GM10266 (cell line): ENCODE measurements at regions not wholly inside any gene's neighbourhood (a gene's known extent, or its start where the extent isn't known, plus 50 kb on each side); places are given as distances from the start of the nearest gene placed in this dataset.

Experiments
- DNase-seq: peaks from one replicate; pipeline ENCODE4 v3.0.0; 2012; ENCODE audit errors: extremely low spot score
- TF ChIP-seq, protein P1 (sequence below): IDR thresholded peaks from 2 replicates; pipeline ENCODE4 v1.5.1; 2012; ENCODE audit warnings: mild to moderate bottlenecking, low read depth; ENCODE audit not compliant: control insufficient read depth, insufficient read depth; ENCODE audit errors: missing control alignments

DNA sequence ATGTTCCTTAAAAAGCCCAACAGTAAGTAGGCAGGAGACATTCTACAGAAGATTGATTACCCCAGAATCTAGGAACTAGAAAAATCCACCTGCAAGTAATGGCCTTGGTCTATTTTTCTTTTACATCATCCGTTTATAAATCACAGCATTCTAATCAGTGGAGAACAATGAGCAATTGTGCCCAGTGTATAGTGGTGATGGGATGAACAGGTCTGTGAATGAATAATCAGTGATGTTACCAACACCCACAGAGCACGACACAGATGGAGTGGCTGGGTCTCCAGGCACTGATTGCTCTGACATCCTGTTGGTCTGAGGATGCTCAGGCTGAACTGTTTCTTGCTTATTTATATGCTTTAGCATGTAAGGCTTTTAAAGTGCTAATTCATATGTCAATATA is 1251.2 kb upstream of the CDH8 start:
- DNase-seq = no peak
- TF ChIP-seq, protein P1, sequence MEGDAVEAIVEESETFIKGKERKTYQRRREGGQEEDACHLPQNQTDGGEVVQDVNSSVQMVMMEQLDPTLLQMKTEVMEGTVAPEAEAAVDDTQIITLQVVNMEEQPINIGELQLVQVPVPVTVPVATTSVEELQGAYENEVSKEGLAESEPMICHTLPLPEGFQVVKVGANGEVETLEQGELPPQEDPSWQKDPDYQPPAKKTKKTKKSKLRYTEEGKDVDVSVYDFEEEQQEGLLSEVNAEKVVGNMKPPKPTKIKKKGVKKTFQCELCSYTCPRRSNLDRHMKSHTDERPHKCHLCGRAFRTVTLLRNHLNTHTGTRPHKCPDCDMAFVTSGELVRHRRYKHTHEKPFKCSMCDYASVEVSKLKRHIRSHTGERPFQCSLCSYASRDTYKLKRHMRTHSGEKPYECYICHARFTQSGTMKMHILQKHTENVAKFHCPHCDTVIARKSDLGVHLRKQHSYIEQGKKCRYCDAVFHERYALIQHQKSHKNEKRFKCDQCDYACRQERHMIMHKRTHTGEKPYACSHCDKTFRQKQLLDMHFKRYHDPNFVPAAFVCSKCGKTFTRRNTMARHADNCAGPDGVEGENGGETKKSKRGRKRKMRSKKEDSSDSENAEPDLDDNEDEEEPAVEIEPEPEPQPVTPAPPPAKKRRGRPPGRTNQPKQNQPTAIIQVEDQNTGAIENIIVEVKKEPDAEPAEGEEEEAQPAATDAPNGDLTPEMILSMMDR = no peak

DNA sequence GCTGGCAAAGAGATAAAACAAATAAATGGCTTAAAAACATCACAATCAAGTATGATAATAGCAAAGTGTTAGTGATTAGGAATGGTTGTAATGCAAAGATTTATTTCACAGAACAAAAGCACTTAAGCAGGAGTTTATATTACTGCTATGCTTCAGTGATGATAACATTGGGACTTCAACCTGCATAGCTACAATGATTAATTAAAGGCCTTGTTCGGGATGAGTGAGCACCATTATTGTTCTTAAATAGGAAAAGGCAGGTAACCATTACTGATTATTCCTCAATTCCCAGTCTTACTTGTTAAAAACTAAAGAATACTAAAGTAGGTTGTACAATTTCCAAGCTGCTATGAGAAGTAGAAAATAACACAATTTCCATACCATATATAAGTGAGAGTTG is 1247.5 kb upstream of the CDH8 start:
- DNase-seq = no peak
- TF ChIP-seq, protein P1 = no peak

- TF ChIP-seq, protein P1 = no peak
- no peak for DNase-seq
Observed at GRCh38 chr16:63244631-63245030, 1208.4 kb upstream of the CDH8 start.

- TF ChIP-seq, protein P1 = no peak
- DNase-seq = no peak
Observed at GRCh38 chr16:63241497-63242028, 1205.3 kb upstream of the CDH8 start.

- TF ChIP-seq, protein P1 = no peak
Observed at GRCh38 chr16:63239065-63239570, 1202.9 kb upstream of the CDH8 start.

DNA sequence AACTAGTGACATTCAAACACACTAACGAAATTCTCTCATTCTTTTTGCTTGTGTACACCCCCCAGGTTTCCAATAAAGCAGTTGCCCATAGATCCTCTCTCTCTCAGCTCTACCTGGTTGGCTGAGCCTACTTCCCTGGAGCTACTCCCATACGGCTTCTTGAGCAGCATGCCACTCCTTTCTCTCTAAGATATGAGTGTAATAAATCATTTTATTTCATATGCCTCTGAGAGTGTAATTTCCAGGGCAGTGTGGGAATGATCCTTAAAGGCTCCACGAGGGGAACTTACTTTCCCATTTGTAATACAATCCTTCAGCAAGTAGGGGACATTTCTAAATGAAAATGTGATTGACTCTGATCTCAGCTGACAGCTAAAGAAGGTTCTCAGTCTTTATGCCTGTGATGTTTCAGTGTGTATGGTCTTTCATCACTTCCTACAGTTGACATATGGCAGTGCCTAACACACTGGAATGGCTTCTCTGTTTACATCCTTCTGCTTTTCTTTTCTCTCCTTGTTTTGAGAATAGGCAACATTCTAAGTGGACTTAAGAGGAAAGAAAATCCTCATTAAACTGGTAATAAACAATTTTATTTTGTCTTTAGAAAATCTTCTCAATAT is 1194.3 kb upstream of the CDH8 start:
- no peak for DNase-seq
- TF ChIP-seq, protein P1 = no peak

More at GRCh38 chr16:63239065-63239570, 1202.9 kb upstream of the CDH8 start:
- no peak for DNase-seq

DNA sequence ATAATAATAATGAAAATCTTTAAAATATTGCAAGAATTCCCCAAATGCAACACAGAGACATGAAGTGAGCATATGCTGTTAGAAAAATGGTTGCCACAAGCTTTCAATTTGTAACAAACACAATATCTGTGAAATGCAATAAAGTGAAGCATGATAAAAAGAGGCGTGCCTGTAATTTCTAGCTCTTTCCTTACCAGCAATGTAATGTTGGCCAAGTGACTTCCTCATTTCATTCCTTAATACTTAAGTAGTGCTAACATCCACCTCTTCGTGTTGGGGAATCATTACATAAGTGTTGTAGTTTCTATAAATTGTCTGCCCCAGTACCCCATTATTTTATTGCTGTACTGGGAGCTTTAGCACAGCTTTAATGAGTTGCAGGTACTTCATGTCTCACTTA is 1192.0 kb upstream of the CDH8 start:
- TF ChIP-seq, protein P1 = no peak
- DNase-seq = no peak
